ENCODE measurements at regions not wholly inside any gene's neighbourhood (a gene's known extent, or its start where the extent isn't known, plus 50 kb on each side); places are given as distances from the start of the nearest gene placed in this dataset.

DNA sequence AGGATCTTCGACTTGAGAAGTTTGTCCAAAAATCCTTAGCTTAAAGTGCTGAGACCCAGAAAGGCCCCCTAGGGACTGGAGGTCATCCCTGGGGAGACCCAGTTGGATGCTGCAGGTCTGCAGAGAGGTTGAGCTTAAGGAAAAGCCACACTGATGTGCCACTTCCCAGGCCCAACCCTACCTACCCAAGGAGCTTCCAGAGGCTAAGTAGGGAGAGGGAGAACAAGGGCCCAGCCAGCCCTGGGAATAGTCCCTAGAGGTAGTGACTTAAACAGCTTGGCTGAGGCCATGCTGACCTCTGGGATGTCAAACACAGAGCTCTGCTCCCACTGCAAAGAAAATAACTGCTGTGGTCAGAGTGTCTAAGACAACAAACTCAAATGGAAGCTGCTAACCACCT, 693.7 kb downstream of the MATN1 start:
- TF ChIP-seq POLR2AphosphoS5 (IDR thresholded peaks at IDR 0.05; ENCODE audit: low read depth, low read length), result no peak
- no peak for TF ChIP-seq TAF1 (IDR thresholded peaks at IDR 0.05; ENCODE audit: borderline replicate concordance, insufficient read depth, low read length)
- TF ChIP-seq, protein P1, sequence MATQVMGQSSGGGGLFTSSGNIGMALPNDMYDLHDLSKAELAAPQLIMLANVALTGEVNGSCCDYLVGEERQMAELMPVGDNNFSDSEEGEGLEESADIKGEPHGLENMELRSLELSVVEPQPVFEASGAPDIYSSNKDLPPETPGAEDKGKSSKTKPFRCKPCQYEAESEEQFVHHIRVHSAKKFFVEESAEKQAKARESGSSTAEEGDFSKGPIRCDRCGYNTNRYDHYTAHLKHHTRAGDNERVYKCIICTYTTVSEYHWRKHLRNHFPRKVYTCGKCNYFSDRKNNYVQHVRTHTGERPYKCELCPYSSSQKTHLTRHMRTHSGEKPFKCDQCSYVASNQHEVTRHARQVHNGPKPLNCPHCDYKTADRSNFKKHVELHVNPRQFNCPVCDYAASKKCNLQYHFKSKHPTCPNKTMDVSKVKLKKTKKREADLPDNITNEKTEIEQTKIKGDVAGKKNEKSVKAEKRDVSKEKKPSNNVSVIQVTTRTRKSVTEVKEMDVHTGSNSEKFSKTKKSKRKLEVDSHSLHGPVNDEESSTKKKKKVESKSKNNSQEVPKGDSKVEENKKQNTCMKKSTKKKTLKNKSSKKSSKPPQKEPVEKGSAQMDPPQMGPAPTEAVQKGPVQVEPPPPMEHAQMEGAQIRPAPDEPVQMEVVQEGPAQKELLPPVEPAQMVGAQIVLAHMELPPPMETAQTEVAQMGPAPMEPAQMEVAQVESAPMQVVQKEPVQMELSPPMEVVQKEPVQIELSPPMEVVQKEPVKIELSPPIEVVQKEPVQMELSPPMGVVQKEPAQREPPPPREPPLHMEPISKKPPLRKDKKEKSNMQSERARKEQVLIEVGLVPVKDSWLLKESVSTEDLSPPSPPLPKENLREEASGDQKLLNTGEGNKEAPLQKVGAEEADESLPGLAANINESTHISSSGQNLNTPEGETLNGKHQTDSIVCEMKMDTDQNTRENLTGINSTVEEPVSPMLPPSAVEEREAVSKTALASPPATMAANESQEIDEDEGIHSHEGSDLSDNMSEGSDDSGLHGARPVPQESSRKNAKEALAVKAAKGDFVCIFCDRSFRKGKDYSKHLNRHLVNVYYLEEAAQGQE (IDR thresholded peaks at IDR 0.05; ENCODE audit: insufficient read depth in 1 of 2, low read depth in 2 of 2, low read length in 2 of 2), result no peak

Data from PFSK-1 (cell line).